Activated naive CD4-positive, alpha-beta T cell treated with anti-CD3 and anti-CD28 coated beads, Interleukin-2, amount 50 U/mL, for 72 hours (primary cell): ENCODE measurements at regions not wholly inside any gene's neighbourhood (a gene's known extent, or its start where the extent isn't known, plus 50 kb on each side); places are given as distances from the start of the nearest gene placed in this dataset.

ENCODE experiments used
- ATAC-seq, 2 donors: fragments of 150-1000 bp; cut with Tn5 transposase; 2 replicates each; pipeline ENCODE4 v1.10.0; 2021; ENCODE audit warnings: mild to moderate bottlenecking in 2 of 2, moderate library complexity in 2 of 2
- DNase-seq, 2 donors: peaks; one replicate each; pipeline ENCODE4 v3.0.0; 2021 to 2022; ENCODE audit warnings: low spot score in 2 of 2
- H3K27ac Mint-ChIP-seq, 2 donors: one replicate each; pipeline ENCODE4 v1.8.0; 2022; ENCODE audit warnings: mild to moderate bottlenecking in 2 of 2, mixed read lengths in 2 of 2
- H3K36me3 Mint-ChIP-seq, 2 donors: one replicate each; pipeline ENCODE4 v1.8.0; 2022; ENCODE audit warnings: mixed read lengths in 2 of 2
- H3K9me3 Mint-ChIP-seq, 2 donors: one replicate each; pipeline ENCODE4 v1.8.0; 2022; ENCODE audit warnings: mixed read lengths in 2 of 2

DNA sequence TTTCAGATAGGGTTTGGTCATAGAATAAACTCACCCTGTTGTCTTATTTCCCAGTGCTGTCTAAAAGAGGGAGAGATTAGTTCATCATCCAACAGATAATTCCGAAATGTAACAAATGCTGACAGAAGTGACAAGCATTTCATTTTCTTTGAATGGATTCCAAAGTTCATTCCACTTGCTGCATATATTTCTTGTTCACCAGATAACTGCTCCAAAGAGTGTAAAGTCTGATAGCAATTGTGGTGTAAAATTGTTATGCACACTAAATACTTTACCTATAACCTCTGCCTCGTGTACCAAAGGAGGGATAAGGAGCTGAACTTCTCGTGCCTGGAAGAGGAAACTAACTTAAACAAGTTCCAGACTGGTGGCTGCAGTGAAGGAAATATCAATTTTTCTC lies 290.0 kb upstream of the ADAMTSL1 start:
- no peaks in the 10 kb centered on the region for H3K9me3 Mint-ChIP-seq
- no peaks in the 10 kb centered on the region for H3K36me3 Mint-ChIP-seq
- DNase-seq = no peak
- ATAC-seq = no peak
- no peak overlapping the region for H3K27ac Mint-ChIP-seq

DNA sequence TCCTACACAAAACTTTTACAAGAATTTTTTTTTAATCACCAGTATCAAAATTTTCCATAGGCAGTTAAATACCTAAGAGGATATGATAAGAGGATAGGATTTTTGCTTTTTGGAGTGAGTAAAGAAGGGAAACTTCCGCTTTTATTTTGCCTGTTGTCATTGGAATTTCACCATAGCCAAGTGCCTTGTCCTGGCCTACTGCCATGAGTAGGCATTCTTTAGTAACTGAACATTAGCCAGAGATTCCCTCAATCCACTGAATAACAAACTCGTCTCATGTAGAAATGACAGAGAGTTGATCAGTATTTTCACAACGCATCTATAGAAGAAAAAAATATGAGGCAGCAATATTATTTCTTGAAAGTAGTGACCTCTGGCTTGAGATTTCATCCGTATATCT lies 289.6 kb upstream of the ADAMTSL1 start:
- ATAC-seq = no peak

DNA sequence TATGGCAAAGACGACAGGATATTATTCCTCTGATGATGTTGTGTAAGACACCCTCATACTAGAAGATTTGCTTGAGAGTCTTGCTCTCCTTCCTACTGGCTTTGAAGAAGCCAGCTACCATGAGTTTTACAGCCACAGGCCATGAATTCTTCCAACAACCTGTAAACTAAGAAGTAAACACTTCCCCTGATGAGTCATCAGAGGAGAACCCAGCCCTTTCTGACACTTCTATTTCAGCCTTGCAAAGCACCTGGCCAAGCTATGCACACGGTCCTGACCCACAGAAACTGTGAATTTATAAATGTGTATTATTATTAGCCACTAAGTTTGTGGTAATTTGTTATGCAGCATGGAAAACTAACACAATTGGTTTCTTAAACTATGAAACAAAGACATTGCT lies 288.8 kb upstream of the ADAMTSL1 start:
- Mint-ChIP-seq H3K9me3 (no peaks in the 10 kb centered on the region), H3K27ac (no peak overlapping the region), H3K36me3 (no peaks in the 10 kb centered on the region)
- ATAC-seq = no peak
- no peak for DNase-seq

More for the DNA sequence above, 289.6 kb upstream of the ADAMTSL1 start:
- DNase-seq = no peak
- H3K9me3 Mint-ChIP-seq = no peaks in the 10 kb centered on the region
- no peaks in the 10 kb centered on the region for H3K36me3 Mint-ChIP-seq
- no peak overlapping the region for H3K27ac Mint-ChIP-seq

DNA sequence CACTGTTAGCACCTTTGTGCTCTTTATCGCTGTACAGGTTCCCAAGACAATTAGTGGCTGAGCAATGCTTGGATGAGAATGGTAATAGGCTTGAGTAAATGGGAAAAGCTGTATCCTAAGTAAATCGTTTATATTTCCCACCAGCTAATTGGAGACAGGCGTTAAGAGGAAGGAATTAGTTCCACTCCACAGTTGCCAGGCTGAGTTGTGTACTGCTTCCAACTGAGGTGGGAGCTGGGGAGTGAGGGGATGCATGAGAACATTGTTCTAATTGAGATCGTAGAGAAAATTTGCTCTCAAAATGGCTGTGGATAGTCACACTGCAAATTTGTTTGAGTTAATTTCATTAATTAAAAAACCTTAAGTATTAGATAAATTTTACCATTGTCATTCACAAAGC lies 285.0 kb upstream of the ADAMTSL1 start:
- no peak for DNase-seq
- no peak overlapping the region for H3K27ac Mint-ChIP-seq
- no peaks in the 10 kb centered on the region for H3K9me3 Mint-ChIP-seq
- ATAC-seq = no peak
- H3K36me3 Mint-ChIP-seq = no peaks in the 10 kb centered on the region

DNA sequence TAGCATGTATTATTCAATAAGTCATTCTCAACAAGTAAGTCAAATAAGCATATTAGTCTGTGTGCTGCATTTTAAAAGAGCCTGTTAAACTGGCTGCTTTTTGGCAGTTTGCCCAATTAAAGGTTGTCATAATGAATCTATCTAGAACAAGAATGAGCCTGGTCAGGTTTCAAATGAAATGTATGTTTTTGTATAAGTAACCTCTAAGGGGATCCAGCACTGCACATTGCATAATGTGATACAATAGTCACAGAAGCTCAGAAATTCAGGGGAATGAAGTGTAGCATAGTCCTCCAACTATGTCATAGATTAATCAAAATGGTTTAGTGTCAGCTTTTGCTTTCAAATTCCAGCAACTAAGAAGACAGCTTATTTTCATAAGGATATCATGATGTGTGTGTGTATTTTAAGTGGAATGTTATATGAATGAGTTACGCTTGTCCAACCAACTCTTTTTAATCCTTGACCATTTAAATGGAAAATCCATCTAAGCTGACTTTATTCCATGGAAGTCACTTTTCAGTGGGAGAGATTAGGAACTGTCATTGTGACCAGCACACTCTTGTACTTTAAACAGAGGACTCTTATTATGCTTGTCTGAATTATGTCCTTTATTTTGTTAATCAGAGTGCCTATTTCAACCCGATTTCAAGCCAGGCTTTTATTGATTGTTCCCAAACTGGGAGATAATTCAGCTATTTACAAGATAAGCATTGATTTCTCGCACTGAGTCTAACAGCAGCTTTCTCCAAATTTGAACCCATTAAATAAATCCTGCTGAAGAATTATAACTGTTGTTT lies 283.9 kb upstream of the ADAMTSL1 start:
- Mint-ChIP-seq H3K27ac (no peak overlapping the region), H3K9me3 (no peaks in the 10 kb centered on the region), H3K36me3 (no peaks in the 10 kb centered on the region)
- DNase-seq (no peak), ATAC-seq (no peak)

DNA sequence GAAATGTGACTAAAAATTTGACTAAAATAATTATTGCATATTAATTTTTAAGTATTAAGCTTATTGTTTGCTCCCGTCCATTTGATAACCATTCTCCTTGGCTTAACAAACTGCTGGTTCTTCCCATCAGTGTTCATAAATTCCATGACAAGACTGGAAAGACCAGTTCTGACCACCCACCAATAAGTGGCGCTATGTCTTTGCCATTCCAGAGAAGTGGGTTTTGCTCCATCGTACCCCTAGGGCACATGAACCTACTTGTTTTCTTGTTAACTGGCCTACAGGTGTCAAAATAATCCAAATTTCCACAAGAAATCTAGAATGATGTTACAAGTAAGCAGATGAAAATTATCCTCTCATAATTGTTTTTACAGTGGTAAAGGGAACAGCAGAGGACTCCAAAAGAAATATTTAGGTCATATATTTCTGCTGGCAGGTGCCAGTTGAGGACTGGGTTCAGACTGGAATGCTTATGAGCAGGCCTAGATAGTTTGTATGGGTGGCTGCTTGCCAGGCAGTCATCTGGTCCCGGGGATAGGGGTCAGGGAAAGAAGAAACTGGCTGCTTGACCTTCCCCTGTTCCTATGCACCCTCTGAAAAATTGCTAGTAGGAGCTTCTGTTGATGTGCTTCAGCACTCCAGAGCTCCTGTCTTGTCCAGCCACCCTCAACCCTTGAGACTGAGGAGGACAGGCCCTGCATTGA lies 283.1 kb upstream of the ADAMTSL1 start:
- no peak for DNase-seq
- no peaks in the 10 kb centered on the region for H3K36me3 Mint-ChIP-seq
- H3K9me3 Mint-ChIP-seq = no peaks in the 10 kb centered on the region
- ATAC-seq = no peak
- no peak overlapping the region for H3K27ac Mint-ChIP-seq

DNA sequence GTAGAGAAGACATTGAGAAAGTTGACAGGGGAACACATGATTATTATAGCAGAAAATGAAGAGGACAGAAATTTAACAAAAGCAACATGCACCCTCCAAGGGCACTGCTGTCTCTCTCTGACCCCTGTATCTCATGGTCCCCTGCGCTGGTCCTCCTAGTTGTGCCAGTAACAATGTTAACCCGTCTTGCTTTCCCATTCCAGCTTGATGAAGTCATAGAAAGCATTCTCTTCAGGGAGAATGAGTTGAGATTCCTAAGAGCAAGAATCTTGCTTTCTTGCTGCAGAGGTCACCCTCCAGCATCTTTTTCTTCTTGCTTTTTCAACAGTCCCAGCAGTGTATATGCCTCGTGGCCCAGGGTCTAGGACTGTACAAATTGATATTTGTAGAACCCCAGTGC lies 279.6 kb upstream of the ADAMTSL1 start:
- DNase-seq (no peak), ATAC-seq (no peak)
- Mint-ChIP-seq H3K36me3 (no peaks in the 10 kb centered on the region), H3K27ac (no peak overlapping the region), H3K9me3 (peaks cover 0 to 6% of the 10 kb centered on the region in 2 donors)

DNA sequence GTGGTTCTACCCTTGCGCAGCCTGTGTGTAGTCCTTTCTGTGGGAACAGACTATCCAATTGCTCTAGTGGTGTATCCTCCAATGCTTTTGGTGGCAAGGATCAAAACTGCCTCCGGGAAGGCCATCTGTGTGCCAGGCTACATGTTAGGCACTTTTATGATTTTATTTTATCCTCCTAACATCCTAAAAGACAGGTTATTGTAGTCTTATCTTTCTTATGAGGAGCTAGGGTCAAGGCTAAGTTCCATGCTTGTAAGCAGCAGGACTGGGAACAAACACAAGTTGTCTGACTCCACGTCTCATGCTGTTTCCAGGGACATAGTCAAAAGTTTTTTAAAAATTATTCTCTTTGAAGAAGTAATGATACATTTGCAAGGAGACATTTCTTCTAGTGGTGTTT lies 278.7 kb upstream of the ADAMTSL1 start:
- H3K9me3 Mint-ChIP-seq = peaks cover 0 to 6% of the 10 kb centered on the region in 2 donors
- ATAC-seq (no peak), DNase-seq (no peak)
- no peaks in the 10 kb centered on the region for H3K36me3 Mint-ChIP-seq
- no peak overlapping the region for H3K27ac Mint-ChIP-seq

DNA sequence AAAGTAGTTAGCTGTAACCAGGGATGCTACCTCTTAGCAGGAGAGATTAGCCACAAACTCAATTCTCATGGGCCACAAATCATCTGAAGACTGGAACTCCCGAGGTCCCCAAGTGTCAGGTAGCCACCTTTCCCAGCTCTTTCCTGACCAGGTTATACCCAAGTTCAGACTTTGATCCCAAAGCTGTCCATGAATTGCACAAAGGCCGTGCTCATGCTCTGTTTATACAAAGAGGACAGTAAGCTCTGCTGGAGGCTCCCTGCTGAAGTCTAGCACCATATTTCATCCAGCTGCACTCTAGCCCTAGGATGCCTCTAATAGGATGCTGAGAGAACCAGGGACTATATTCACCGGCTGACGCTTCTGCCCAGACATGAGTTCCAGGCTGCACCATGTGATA lies 271.0 kb upstream of the ADAMTSL1 start:
- Mint-ChIP-seq H3K9me3 (no peaks in the 10 kb centered on the region), H3K27ac (no peak overlapping the region), H3K36me3 (no peaks in the 10 kb centered on the region)
- DNase-seq = no peak
- no peak for ATAC-seq

DNA sequence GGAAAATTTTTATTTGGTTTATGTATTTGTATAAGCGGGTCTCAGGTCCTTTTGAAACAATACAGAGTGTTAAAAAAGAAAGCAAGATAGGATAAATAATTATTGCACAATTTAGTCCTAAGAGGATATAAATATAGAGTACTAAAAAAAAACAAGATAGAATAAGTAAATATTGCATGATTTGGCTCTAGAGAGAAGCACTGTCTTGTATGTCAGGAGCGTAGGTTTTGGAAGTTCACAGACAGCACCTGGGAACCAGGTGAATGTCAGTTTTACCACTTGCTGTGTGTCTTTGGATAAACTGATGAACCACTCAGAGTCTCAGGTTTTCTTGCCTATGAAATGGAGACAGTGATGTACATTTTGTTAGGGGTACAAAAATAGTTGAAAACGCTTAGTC lies 266.2 kb upstream of the ADAMTSL1 start:
- ATAC-seq (no peak), DNase-seq (no peak)
- no peak overlapping the region for H3K27ac Mint-ChIP-seq
- H3K9me3 Mint-ChIP-seq = no peaks in the 10 kb centered on the region
- no peaks in the 10 kb centered on the region for H3K36me3 Mint-ChIP-seq

DNA sequence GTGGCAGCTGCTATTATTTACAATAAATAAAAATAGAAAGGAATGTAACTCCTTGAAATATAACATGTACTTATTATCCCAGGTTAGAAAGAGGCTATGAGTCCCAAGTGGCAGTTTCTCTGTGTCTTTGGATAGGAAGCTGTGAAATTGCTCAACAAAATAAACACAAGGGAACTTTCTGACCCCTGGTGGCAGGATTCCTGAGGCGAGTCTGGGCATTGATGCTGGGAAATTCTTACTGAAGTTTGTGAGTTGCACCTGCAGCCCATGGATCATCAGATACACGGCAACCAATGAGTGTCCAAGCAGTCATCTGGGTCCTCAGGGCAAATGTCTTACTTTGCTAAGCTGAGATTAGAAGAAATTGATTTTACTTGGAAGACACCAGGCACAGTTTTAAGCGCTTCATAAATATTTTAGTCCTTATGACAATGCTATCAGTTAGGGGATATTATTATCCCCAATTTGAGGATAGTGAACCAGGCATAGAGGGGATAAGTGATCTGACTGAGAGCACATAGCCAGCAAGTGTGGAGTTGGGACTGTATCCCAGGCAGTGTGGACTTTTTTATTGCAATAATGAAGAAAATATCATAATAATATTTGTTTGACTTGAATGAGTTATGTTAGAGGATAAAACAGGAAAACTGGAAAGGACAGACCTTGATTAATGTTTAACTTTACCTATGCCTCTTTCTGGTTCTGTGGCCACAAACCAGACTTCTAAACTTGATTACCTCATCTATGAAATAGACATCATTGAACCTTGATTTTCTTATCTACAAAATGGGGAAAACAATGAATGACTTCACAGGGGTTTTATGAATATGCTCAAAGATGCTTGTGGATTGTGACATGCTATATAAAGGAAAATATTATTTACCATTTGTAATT lies 265.5 kb upstream of the ADAMTSL1 start:
- no peak for DNase-seq
- H3K36me3 Mint-ChIP-seq = no peaks in the 10 kb centered on the region
- H3K27ac Mint-ChIP-seq = no peak overlapping the region
- no peaks in the 10 kb centered on the region for H3K9me3 Mint-ChIP-seq
- ATAC-seq = no peak

DNA sequence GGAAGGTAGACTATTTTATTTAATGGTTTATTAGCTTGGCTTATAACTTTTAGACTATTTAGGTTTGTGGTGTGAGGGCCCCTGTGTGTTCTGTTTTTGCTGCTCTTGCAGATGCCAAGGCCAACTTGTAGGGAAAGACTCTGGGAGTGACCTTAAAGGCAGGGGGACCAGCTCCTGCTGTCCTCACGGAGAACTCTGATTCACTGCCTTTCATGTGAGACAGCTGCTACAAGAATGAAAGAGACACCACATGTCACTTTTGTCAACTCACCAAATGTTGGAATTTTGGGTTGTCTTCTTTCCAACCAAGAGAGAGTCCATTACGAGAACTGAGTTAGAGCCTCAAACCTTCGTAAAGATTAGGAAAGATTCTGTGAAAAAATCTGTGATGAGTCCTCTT lies 258.3 kb upstream of the ADAMTSL1 start:
- Mint-ChIP-seq H3K27ac (no peak overlapping the region), H3K36me3 (no peaks in the 10 kb centered on the region), H3K9me3 (no peaks in the 10 kb centered on the region)
- DNase-seq = no peak
- no peak for ATAC-seq

DNA sequence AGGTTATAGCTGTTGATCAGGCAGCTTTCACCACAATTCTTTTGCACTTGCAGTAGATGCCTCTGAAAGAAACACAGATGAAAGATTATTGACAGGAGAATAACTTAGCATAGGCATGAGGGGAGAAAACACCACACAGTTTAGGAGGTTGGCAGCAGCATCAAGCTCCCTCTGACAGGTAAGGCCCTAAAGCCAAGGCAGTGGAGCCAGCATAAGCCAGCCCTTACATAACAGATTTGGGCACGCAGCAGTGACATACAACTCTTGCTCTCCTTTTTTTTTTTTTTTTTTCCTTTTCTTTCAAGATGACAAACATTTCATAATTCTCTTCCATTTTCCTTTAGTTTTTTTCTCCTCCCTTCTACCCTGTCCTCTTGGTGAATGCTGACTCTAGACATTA lies 257.6 kb upstream of the ADAMTSL1 start:
- H3K36me3 Mint-ChIP-seq = no peaks in the 10 kb centered on the region
- H3K9me3 Mint-ChIP-seq = no peaks in the 10 kb centered on the region
- ATAC-seq (no peak), DNase-seq (no peak)
- H3K27ac Mint-ChIP-seq = no peak overlapping the region

DNA sequence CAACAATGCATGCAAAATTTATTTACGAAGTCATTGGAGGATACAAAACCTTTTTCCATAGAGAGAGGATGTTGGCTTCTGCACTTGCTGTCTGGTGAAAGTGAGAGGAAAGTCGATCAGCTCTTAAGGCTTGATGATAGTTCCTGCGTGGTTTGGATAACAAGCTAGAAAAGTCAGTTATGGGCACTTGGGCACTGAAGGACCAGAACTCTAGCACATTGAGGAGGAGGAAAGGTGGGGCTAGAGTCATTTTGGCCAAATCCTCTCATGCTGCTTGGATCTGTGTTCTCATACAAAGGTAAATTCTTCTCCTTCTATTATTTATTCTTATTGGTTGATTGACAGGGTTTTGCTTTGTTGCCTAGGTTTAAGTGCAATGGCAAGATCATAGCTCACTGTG lies 245.9 kb upstream of the ADAMTSL1 start:
- DNase-seq = no peak
- ATAC-seq = no peak
- H3K9me3 Mint-ChIP-seq = peaks cover 0 to 5% of the 10 kb centered on the region in 2 donors
- peaks cover 0 to 4% of the 10 kb centered on the region in 2 donors for H3K36me3 Mint-ChIP-seq
- H3K27ac Mint-ChIP-seq = no peak overlapping the region

DNA sequence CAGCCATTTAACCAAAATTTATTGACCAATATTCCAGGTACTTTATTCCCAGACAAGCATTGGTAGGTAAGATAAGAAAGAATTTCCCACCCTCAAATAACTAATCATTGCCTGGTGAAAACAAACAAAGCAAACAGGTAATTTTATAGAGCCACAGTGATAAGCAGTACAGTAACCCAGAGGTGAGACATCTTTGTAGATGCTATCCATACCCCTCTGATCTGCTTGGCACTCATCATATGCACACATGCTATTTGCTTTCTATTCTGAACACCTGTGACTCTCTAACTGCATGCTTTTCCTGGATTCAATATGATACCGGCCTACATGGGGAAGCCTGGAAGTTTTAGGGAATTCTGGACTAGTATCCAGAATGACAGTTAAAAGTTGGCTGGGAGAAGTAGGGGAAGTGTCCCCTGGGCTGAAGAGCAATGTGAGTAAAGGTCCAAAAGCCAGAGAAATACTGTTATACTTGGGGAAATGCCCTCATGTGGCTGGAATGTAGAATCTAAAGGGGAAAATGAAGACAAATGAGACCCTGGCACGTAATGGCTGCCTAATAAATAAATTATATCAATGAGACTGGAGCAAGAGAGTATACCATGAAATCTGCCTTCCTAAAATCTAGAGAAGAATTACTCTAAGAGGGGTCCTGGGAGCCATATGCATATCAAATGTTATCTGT lies 243.8 kb upstream of the ADAMTSL1 start:
- Mint-ChIP-seq H3K27ac (no peak overlapping the region), H3K36me3 (peaks cover 0 to 4% of the 10 kb centered on the region in 2 donors), H3K9me3 (peaks cover 0 to 5% of the 10 kb centered on the region in 2 donors)
- DNase-seq (no peak), ATAC-seq (no peak)

DNA sequence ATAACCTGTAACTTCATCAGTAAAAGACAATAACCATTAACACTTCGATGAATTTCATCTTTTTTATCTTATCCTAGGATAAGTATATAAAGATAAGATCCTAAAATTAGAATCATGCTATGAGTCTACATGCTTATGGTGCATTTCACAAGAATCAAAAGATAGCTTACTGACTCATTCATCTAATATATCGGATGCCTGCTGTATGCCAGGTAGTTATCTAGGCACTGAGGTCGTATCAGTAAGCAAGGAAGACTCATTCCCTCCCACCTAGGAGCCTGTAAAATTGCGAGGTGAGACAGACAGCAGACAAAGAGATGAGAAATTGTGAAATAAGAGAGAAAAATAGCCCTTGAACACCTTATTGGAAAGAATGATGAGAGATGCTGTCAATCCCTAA lies 240.6 kb upstream of the ADAMTSL1 start:
- DNase-seq (no peak), ATAC-seq (no peak)
- Mint-ChIP-seq H3K36me3 (peaks cover 0 to 4% of the 10 kb centered on the region in 2 donors), H3K27ac (no peak overlapping the region), H3K9me3 (peaks cover 0 to 5% of the 10 kb centered on the region in 2 donors)
